HEK293 (cell line): ENCODE measurements at regions not wholly inside any gene's neighbourhood (a gene's known extent, or its start where the extent isn't known, plus 50 kb on each side); places are given as distances from the start of the nearest gene placed in this dataset.

ENCODE experiments used
- CTCF ChIA-PET: fragments of 350-600 bp; formaldehyde crosslinking; extraction: SDS; loops from one replicate; lab custom pipeline; 2021; ENCODE audit warnings: antibody characterized with exemption; lab: Yijun Ruan, JAX
- POLR2A ChIA-PET: fragments of 300-600 bp; formaldehyde crosslinking; extraction: SDS; loops from one replicate; lab custom pipeline; 2020; ENCODE audit warnings: antibody characterized with exemption, inconsistent platforms; lab: Yijun Ruan, JAX
- H3K27ac ChIP-seq: fragments of 200-500 bp; sonication (Bioruptor generic); 2 replicates; pipeline ENCODE4 v1.5.1; 2014; ENCODE audit warnings: low read depth, low read length, control low read depth, inconsistent platforms; ENCODE audit errors: extremely low read depth
- H3K36me3 ChIP-seq, 2 experiments: fragments of 200-500 bp in 1 of 2; sonication (Bioruptor generic) in 1 of 2; 1 replicate in 1 of 2; 2 replicates in 1 of 2; pipeline ENCODE4 v1.5.1; 2014 to 2017; ENCODE audit warnings: inconsistent platforms in 2 of 2, low read length in 2 of 2; ENCODE audit not compliant: control insufficient read depth in 2 of 2, insufficient read depth in 1 of 2
- H3K4me1 ChIP-seq: fragments of 200-500 bp; sonication (Bioruptor generic); 2 replicates; pipeline ENCODE4 v1.5.1; 2014; ENCODE audit warnings: mild to moderate bottlenecking, low read length, inconsistent platforms; ENCODE audit not compliant: control insufficient read depth, insufficient read depth
- H3K4me3 ChIP-seq: 2 replicates; pipeline ENCODE4 v1.5.1; 2011; ENCODE audit warnings: low read depth, mild to moderate bottlenecking, control low read depth, low read length, moderate library complexity
- H3K9me3 ChIP-seq: fragments of 200-500 bp; sonication (Bioruptor generic); 2 replicates; pipeline ENCODE4 v1.5.1; 2014; ENCODE audit warnings: low read depth, low read length, inconsistent platforms; ENCODE audit not compliant: control insufficient read depth, insufficient read depth
- KLF1 ChIP-seq: fragments of 450-650 bp; formaldehyde crosslinking; IDR thresholded peaks from 2 replicates; pipeline ENCODE4 v1.5.1; 2016; ENCODE audit warnings: missing biosample characterization, missing genetic modification characterization
- KLF9 ChIP-seq: fragments of 450-650 bp; formaldehyde crosslinking; IDR thresholded peaks from 2 replicates; pipeline ENCODE4 v1.5.1; 2016; ENCODE audit warnings: missing biosample characterization, missing genetic modification characterization, low read depth
- SALL2 ChIP-seq: fragments of 450-650 bp; formaldehyde crosslinking; IDR thresholded peaks from 2 replicates; pipeline ENCODE4 v1.5.0; 2017; ENCODE audit warnings: missing biosample characterization, mild to moderate bottlenecking, missing genetic modification characterization, borderline replicate concordance
- SETDB1 ChIP-seq: IDR thresholded peaks from one replicate; pipeline ENCODE4 v1.6.1; 2017; ENCODE audit warnings: mild to moderate bottlenecking, low read length, moderate library complexity, mixed read lengths; ENCODE audit not compliant: insufficient read length
- YY2 ChIP-seq: fragments of 450-650 bp; formaldehyde crosslinking; IDR thresholded peaks from 2 replicates; pipeline ENCODE4 v1.5.1; 2016; ENCODE audit warnings: missing biosample characterization, missing genetic modification characterization
- ZNF112 ChIP-seq: fragments of 450-650 bp; formaldehyde crosslinking; IDR thresholded peaks from 2 replicates; pipeline ENCODE4 v1.5.0; 2017; ENCODE audit warnings: missing biosample characterization, missing genetic modification characterization
- ZNF48 ChIP-seq: fragments of 450-650 bp; formaldehyde crosslinking; IDR thresholded peaks from 2 replicates; pipeline ENCODE4 v1.5.1; 2016; ENCODE audit warnings: missing biosample characterization, missing genetic modification characterization
- ZNF654 ChIP-seq: fragments of 450-650 bp; formaldehyde crosslinking; IDR thresholded peaks from 2 replicates; pipeline ENCODE4 v1.5.1; 2016; ENCODE audit warnings: low read depth, missing biosample characterization, missing genetic modification characterization
- TF ChIP-seq, protein P1 (sequence below): fragments of 450-650 bp; formaldehyde crosslinking; conservative IDR thresholded peaks from 2 replicates; pipeline ENCODE4 v1.5.1; 2016; ENCODE audit warnings: low read depth, missing biosample characterization, missing genetic modification characterization
- TF ChIP-seq, protein P2 (sequence below): fragments of 450-650 bp; formaldehyde crosslinking; IDR thresholded peaks from 2 replicates; pipeline ENCODE4 v1.5.1; 2016; ENCODE audit warnings: missing biosample characterization, missing genetic modification characterization
- TF ChIP-seq, protein P3 (sequence below): fragments of 450-650 bp; formaldehyde crosslinking; IDR thresholded peaks from 2 replicates; pipeline ENCODE4 v1.5.1; 2016; ENCODE audit warnings: missing biosample characterization, missing genetic modification characterization

GRCh38 chr21:17189963-17190362 lies 322.9 kb upstream of the CXADR start:
- no peak for TF ChIP-seq SALL2
- TF ChIP-seq YY2 (tag by site-specific recombination): no peak
- no peak for TF ChIP-seq KLF9 (tag by site-specific recombination)
- TF ChIP-seq, protein P1, sequence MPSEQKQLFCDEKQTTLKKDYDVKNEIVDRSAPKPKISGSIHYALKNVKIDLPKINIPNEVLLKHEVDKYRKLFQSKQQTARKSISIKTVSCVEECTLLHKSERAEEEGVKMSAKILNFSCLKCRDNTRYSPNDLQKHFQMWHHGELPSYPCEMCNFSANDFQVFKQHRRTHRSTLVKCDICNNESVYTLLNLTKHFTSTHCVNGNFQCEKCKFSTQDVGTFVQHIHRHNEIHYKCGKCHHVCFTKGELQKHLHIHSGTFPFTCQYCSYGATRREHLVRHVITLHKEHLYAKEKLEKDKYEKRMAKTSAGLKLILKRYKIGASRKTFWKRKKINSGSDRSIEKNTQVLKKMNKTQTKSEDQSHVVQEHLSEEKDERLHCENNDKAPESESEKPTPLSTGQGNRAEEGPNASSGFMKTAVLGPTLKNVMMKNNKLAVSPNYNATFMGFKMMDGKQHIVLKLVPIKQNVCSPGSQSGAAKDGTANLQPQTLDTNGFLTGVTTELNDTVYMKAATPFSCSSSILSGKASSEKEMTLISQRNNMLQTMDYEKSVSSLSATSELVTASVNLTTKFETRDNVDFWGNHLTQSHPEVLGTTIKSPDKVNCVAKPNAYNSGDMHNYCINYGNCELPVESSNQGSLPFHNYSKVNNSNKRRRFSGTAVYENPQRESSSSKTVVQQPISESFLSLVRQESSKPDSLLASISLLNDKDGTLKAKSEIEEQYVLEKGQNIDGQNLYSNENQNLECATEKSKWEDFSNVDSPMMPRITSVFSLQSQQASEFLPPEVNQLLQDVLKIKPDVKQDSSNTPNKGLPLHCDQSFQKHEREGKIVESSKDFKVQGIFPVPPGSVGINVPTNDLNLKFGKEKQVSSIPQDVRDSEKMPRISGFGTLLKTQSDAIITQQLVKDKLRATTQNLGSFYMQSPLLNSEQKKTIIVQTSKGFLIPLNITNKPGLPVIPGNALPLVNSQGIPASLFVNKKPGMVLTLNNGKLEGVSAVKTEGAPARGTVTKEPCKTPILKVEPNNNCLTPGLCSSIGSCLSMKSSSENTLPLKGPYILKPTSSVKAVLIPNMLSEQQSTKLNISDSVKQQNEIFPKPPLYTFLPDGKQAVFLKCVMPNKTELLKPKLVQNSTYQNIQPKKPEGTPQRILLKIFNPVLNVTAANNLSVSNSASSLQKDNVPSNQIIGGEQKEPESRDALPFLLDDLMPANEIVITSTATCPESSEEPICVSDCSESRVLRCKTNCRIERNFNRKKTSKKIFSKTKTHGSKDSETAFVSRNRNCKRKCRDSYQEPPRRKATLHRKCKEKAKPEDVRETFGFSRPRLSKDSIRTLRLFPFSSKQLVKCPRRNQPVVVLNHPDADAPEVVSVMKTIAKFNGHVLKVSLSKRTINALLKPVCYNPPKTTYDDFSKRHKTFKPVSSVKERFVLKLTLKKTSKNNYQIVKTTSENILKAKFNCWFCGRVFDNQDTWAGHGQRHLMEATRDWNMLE (tag by site-specific recombination): no peak
- TF ChIP-seq ZNF112 (tag by site-specific recombination): no peak
- TF ChIP-seq ZNF654: no peak
- no peak for TF ChIP-seq KLF1 (tag by site-specific recombination)
- no peak for TF ChIP-seq ZNF48 (tag by site-specific recombination)
- TF ChIP-seq, protein P2, sequence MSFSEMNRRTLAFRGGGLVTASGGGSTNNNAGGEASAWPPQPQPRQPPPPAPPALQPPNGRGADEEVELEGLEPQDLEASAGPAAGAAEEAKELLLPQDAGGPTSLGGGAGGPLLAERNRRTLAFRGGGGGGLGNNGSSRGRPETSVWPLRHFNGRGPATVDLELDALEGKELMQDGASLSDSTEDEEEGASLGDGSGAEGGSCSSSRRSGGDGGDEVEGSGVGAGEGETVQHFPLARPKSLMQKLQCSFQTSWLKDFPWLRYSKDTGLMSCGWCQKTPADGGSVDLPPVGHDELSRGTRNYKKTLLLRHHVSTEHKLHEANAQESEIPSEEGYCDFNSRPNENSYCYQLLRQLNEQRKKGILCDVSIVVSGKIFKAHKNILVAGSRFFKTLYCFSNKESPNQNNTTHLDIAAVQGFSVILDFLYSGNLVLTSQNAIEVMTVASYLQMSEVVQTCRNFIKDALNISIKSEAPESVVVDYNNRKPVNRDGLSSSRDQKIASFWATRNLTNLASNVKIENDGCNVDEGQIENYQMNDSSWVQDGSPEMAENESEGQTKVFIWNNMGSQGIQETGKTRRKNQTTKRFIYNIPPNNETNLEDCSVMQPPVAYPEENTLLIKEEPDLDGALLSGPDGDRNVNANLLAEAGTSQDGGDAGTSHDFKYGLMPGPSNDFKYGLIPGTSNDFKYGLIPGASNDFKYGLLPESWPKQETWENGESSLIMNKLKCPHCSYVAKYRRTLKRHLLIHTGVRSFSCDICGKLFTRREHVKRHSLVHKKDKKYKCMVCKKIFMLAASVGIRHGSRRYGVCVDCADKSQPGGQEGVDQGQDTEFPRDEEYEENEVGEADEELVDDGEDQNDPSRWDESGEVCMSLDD (tag by site-specific recombination): no peak
- Histone ChIP-seq H3K4me3 (no peak overlapping the region), H3K9me3 (peaks cover 2% of the 10 kb centered on the region; the same call in 1 of the 2 replicates), H3K27ac (no peak overlapping the region), H3K36me3 (no peaks in the 10 kb centered on the region), H3K4me1 (no peaks in the 10 kb centered on the region)
- CTCF ChIA-PET: no interaction called here
- POLR2A ChIA-PET: no interaction called here

- H3K4me3 ChIP-seq: no peak overlapping the region
- H3K4me1 ChIP-seq: no peaks in the 10 kb centered on the region
- no peak overlapping the region for H3K27ac ChIP-seq
- H3K36me3 ChIP-seq: no peaks in the 10 kb centered on the region
- ChIA-PET CTCF (interaction anchor here (0.7 to 0.9 kb wide), 2 partner anchors 14 to 26 kb away, joined by 3 to 4 read pairs; no protein-coding TSS in a partner anchor), POLR2A (no interaction called here)
- peaks cover 2% of the 10 kb centered on the region; the same call in 1 of the 2 replicates for H3K9me3 ChIP-seq
- TF ChIP-seq, protein P3, sequence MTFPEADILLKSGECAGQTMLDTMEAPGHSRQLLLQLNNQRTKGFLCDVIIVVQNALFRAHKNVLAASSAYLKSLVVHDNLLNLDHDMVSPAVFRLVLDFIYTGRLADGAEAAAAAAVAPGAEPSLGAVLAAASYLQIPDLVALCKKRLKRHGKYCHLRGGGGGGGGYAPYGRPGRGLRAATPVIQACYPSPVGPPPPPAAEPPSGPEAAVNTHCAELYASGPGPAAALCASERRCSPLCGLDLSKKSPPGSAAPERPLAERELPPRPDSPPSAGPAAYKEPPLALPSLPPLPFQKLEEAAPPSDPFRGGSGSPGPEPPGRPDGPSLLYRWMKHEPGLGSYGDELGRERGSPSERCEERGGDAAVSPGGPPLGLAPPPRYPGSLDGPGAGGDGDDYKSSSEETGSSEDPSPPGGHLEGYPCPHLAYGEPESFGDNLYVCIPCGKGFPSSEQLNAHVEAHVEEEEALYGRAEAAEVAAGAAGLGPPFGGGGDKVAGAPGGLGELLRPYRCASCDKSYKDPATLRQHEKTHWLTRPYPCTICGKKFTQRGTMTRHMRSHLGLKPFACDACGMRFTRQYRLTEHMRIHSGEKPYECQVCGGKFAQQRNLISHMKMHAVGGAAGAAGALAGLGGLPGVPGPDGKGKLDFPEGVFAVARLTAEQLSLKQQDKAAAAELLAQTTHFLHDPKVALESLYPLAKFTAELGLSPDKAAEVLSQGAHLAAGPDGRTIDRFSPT (tag by site-specific recombination): no peak
- peak; percentile 2 for TF ChIP-seq SETDB1
These were observed 321.4 kb upstream of the CXADR start for GRCh38 chr21:17191346-17191993.
